ENCODE measurements at regions not wholly inside any gene's neighbourhood (a gene's known extent, or its start where the extent isn't known, plus 50 kb on each side); places are given as distances from the start of the nearest gene placed in this dataset.
"Not testable (repeated sequence)": the region's sequence is repeated elsewhere in the genome, so short reads cannot be mapped to it uniquely, and the experiment has no call there.

DNA sequence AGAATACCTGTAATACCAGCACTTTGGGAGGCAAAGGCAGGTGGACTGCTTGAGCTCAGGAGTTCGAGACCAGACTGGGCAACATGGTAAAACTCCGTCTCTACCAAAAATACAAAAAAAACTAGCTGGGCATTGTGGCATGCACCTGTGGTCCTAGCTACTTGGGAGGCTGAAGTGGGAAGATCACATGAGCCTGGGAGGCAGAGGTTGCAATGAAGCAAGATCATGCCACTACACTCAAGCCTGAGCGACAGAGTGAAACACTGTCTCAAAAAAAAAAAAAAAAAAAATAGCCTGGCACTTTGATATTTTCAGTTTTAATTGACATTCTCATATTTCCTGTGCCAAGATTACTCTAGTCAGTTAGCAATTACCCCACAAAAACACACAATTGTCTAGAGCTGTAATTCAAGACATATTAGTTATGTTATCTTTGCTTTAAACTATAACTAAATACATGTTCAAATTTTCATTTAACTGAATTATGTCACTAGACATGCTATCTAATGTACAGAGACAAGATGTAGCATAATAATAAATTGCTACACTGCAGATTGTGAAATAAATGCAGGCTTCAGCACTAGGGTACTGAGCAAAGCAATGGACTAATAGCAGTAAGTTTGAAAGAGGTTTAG is 378.2 kb upstream of the GRAMD2B start:
- DNase-seq = no peak

DNA sequence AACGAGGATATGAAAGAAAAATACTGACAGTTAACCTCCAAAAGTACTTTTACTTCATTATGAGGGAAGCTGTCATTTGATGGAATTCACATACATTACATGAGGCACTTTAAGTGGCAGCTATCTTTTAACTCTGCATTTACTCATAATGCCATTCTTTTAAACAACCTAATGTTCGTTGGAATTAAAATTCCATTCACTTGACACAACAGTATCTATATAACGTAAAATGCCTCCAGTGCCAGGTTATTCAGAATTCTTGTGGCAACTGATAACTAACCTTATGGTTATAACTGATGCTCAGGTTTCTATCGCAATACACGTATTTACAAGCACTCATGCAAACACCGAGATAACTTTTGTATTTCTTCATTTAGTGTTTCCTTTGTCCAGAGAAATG is 376.9 kb upstream of the GRAMD2B start:
- DNase-seq = no peak

DNA sequence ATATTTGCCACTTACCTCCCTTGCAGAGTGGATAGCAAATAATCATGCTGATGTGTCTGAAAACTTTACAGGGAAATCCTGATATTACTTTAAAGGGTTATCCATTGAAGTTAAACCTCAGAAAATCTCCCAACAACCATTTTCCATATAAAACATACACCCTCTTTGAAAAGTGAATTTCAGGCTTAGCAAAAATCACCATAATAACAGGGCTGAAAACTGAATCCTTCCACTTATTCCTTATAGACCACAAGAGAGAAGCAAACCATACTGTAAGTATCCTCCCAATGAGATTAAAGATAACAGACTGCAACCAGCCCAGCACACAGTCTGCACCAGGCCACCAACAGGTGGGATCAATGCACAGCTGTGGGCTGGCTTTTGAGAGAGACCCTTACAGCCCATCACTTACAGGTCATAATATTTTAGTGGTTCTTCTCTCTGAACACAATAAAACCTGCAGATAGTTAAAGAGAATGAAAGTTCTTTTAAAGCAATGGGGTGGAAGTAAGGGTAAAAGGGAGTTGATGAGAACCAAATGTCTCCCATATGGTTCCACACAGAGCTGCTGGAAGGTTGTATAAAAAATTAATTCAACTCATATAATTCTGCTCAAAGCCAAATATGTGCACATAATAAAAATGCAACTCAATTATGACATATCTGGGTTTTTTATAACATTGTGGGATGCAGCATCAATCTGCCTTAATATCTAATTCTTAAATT is 376.2 kb upstream of the GRAMD2B start:
- no peak for DNase-seq

- DNase-seq = no peak
These were observed 371.1 kb upstream of the GRAMD2B start for GRCh38 chr5:126052120-126052519.

- no peak for DNase-seq
These were observed 370.4 kb upstream of the GRAMD2B start for GRCh38 chr5:126052791-126053190.

DNA sequence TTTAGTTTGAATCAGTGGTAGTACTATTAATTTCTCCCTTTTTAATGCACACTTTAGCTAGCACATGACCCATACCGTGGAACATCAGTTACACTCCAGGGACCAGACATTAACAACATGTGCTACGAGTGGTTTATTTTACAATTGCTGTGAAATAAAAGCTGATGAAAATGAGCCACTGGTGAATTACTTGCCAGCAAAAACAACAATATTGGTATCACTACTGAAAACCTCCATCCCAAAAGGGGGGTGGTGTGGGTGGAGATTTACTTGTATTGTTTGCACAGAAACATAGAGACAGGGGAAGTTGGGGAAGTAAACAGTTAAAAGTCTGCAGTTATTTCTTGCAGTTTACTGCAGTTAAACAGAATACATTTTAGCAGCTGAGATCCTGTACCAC is 369.6 kb upstream of the GRAMD2B start:
- DNase-seq = no peak

GRCh38 chr5:126054577-126055347 is 368.4 kb upstream of the GRAMD2B start:
- no peak for DNase-seq

DNA sequence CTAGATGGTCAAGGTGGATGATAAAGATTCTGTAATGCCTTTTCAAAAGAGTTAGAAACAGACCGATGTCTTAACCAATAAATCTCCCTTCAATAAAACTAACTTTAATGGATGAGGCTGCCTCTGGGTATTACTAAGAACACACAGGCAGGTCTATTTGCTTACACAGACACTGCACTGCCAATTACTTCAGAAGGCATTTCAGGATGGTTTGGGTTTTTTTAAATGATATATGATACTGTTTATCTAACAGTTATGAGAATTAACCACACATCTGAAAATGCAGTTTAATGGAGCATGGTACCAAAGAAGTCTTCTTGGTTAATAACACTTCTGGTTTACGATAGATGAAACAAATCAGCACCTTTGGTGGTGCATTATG is 367.9 kb upstream of the GRAMD2B start:
- no peak for DNase-seq

GRCh38 chr5:126056352-126056751 is 366.9 kb upstream of the GRAMD2B start:
- DNase-seq = no peak

- no peak for DNase-seq
These were observed 366.2 kb upstream of the GRAMD2B start for GRCh38 chr5:126056851-126057622.

DNA sequence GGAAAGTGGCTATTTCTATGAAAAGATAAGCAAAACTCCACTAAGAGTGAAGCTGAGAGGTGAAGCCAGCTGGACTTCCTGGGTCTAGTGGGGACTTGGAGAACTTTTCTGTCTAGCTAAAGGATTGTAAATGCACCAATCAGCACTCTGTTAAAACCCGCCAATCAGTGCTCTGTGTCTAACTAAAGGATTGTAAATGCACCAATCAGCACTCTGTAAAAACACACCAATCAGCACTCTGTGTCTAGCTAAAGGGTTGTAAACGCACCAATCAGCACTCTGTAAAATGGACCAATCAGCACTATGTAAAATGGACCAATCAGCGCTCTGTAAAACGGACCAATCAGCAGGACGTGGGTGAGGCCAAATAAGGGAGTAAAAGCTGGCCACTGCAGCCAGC is 364.8 kb upstream of the GRAMD2B start:
- DNase-seq = not testable (repeated sequence)

DNA sequence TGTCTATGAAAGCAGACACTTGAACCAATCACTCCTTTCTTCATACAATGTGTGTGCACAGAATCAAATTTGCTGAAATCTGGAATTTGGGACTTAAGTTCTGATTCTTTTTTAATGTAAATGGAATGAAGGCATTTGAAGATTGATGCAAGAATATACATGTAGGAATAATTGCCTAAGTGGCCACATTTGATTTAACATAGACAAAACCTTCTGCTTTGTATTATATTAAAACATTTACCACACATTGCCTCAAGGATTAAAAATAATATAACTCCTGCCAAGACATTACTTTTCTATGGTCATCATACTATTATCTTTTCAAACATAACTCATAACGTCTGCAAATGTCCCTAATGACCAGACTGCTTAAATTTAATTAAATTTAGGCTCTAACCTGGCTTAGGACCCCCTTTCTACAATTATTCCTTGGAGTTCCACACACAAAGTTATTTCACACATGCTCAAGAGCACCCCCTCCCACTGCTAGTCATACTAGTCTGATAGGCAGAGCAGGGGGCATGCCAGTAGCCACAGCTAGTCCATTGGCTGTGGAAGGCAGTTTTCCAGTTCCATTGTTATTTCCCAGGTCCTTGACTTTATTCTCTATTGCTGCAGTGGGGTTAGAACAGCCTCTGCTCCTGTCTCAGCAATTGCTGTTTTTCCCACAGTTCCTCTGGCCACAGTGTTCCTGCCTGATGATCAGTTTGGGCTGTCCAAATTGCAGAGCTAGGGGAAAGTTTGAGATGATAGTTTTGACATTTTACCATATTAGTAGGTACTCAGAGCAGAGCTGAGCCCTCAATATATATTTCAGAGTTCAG is 360.6 kb upstream of the GRAMD2B start:
- DNase-seq = peak; percentile 26

GRCh38 chr5:126065061-126065460 is 358.1 kb upstream of the GRAMD2B start:
- DNase-seq = no peak

DNA sequence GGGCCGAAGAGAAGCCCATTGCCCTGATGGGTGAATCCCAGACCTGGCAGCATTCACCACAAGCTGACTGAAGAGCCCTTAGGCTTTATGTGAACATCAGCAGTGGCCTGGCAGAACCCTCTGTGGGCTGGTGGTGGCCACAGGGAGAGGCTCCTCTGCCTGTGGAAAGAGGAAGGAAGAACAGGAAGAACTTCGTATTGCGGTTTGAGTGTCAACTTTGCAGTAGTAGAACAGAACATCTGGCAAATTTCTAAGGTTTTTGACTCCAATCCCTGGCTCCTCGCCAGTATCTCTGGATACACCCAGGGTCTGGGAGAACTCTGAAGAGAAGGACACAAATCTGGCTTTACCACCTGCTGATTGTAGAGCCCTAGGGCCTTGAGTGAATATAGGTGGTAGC is 356.4 kb upstream of the GRAMD2B start:
- DNase-seq = no peak

DNA sequence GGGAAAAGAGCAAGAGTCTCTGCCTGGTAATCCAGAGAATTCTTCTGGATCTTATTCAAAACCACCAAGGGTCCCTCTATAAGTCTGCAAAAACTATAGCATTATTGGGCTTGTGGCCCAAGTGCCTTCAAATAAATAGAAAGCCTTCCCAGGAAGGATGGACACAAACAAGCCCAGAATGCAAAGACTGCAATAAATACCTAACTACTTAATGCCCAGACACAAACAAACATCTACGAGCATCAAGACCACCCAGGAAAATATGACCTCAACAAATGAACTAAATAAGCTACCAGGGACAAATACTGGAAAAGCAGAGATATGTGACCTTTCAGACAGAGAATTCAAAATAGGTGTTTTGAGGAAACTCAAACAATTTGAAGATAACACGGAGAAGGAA is 355.8 kb upstream of the GRAMD2B start:
- no peak for DNase-seq

DNA sequence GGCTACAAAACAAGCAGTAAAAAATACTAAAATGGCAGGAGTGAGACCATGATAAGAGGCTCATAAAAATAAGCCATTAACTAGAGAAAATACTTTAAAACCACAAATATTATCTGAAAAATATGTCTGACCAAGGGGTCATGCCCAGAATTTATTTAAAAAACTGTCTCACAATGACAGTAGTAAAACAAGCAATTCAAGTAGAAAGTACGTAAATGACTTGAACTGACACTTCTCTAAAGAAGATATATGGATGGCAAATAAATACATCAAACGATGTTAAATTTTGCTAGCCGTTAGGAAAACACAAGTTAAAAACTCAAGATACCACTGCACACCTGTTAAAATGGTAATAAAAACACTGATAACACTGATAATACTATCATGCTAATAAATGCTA is 353.9 kb upstream of the GRAMD2B start:
- DNase-seq = no peak

DNA sequence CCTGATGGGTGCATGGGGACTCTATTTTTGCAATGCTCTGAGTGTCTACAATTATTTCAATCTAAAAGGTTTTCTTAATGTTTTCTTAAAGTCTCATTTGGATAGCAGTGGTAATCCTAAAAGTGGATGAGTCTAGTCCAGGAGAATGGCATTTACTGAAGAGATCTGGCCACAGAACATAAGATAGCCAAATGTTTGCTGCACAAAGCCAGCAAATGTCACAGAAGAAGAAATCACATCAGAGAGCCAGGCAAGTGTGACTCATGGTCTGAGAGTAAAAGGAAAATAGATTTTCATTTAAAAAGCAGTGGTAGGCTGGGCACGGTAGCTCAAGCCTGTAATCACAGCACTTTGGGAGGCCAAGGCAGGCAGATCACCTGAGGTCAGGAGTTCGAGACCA is 352.7 kb upstream of the GRAMD2B start:
- no peak for DNase-seq

- DNase-seq = no peak
These were observed 348.7 kb upstream of the GRAMD2B start for GRCh38 chr5:126074538-126074937.

GRCh38 chr5:126079266-126079665 is 343.9 kb upstream of the GRAMD2B start:
- DNase-seq = no peak

DNA sequence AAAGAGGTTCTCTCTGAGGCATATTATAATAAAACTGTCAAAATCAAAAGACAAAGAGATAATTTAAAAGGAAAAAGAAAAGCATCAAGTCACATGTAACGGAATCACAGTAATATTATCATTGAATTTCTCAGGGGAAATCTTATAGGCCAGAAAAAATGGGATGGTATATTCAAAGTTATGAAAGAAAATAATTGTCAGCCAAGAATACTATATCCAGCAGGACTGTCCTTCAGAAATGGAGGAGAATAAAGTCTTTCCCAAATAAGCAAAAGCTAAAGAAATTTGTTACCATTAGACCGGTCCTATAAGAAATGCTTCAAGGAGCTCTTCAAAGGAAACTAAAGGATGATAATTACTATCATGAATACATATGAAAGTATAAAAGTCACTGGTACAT is 342.0 kb upstream of the GRAMD2B start:
- no peak for DNase-seq

DNA sequence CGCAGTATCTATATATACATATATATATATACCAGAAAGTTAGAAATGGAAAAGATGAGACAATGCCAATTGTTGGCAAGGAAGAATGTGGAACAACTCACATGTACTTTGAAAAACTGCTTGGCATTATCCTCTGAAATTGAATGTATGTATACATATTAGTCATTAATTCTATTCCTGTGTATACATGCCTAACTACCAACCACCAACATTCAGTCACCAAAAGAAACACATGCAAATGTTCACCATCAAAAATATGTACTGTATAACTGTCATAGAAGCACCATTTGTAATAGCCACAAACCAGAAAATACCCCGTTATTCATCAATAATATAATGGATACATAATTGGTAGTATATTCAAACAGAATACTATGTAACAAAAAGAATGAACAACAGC is 330.2 kb upstream of the GRAMD2B start:
- DNase-seq = no peak

GRCh38 chr5:126093718-126094117 is 329.5 kb upstream of the GRAMD2B start:
- no peak for DNase-seq
